ENCODE measurements at regions not wholly inside any gene's neighbourhood (a gene's known extent, or its start where the extent isn't known, plus 50 kb on each side); places are given as distances from the start of the nearest gene placed in this dataset.

GRCh38 chr1:177723533-177723932 is 246.3 kb downstream of the SEC16B start:
- H3K9me3 ChIP-seq (replicated peaks in 1 of 3) = peaks cover 0 to 9% (median 0%) of the 10 kb centered on the region in 3 donors
- H3K4me1 ChIP-seq (replicated peaks in 1 of 2) = no peaks in the 10 kb centered on the region
- no peak for TF ChIP-seq POLR2A (IDR thresholded peaks at IDR 0.05)
- no peak for TF ChIP-seq CTCF (IDR thresholded peaks at IDR 0.05)
- intact Hi-C loops (cut with DNase I) = no loop called here
- no peak for DNase-seq
- H3K36me3 ChIP-seq (replicated peaks in 1 of 2) = no peaks in the 10 kb centered on the region
- H3K4me3 ChIP-seq = no peak overlapping the region
- H3K27ac ChIP-seq = no peak overlapping the region
- no peaks in the 10 kb centered on the region for H3K27me3 ChIP-seq

GRCh38 chr1:177710696-177711620 is 258.9 kb downstream of the SEC16B start:
- intact Hi-C loops (cut with DNase I) = no loop called here
- TF ChIP-seq CTCF (IDR thresholded peaks at IDR 0.05) (no peak), POLR2A (IDR thresholded peaks at IDR 0.05) (no peak)
- no peaks in the 10 kb centered on the region for H3K36me3 ChIP-seq (replicated peaks in 1 of 2)
- H3K27me3 ChIP-seq = no peaks in the 10 kb centered on the region
- H3K4me1 ChIP-seq (replicated peaks in 1 of 2) = no peaks in the 10 kb centered on the region
- no peak overlapping the region for H3K27ac ChIP-seq
- H3K4me3 ChIP-seq = no peak overlapping the region
- 72 to 81% (median 73%) methylated on average over 15 to 17 of the region's 17 CpGs for WGBS, 4 donors
- H3K9me3 ChIP-seq (replicated peaks in 1 of 3) = no peaks in the 10 kb centered on the region
- no peak for DNase-seq

- Histone ChIP-seq H3K4me3 (no peak overlapping the region), H3K27me3 (no peaks in the 10 kb centered on the region), H3K27ac (no peak overlapping the region), H3K9me3 (replicated peaks in 1 of 3) (no peaks in the 10 kb centered on the region), H3K4me1 (replicated peaks in 1 of 2) (no peaks in the 10 kb centered on the region), H3K36me3 (replicated peaks in 1 of 2) (no peaks in the 10 kb centered on the region)
- TF ChIP-seq POLR2A (IDR thresholded peaks at IDR 0.05) (no peak), CTCF (IDR thresholded peaks at IDR 0.05) (no peak)
- no peak for DNase-seq
- intact Hi-C loops (cut with DNase I) = no loop called here
- WGBS, 4 donors = 61 to 81% (median 74%) methylated on average over 5 of the region's 5 CpGs
Observed at GRCh38 chr1:177708406-177708805, 261.5 kb downstream of the SEC16B start.

GRCh38 chr1:177706977-177707376 is 262.9 kb downstream of the SEC16B start:
- TF ChIP-seq CTCF (IDR thresholded peaks at IDR 0.05) (no peak), POLR2A (IDR thresholded peaks at IDR 0.05) (no peak)
- Histone ChIP-seq H3K36me3 (replicated peaks in 1 of 2) (no peaks in the 10 kb centered on the region), H3K27ac (no peak overlapping the region), H3K27me3 (no peaks in the 10 kb centered on the region), H3K4me3 (no peak overlapping the region), H3K9me3 (replicated peaks in 1 of 3) (no peaks in the 10 kb centered on the region), H3K4me1 (replicated peaks in 1 of 2) (no peaks in the 10 kb centered on the region)
- DNase-seq = no peak
- 81 to 87% (median 83%) methylated on average over 4 of the region's 4 CpGs for WGBS, 4 donors
- intact Hi-C loops (cut with DNase I) = no loop called here

All from adrenal gland (tissue), 9 donors.